HEK293 (cell line): ENCODE measurements at regions not wholly inside any gene's neighbourhood (a gene's known extent, or its start where the extent isn't known, plus 50 kb on each side); places are given as distances from the start of the nearest gene placed in this dataset.

Source experiments
- ZBTB1 ChIP-seq: fragments of 450-650 bp; formaldehyde crosslinking; IDR thresholded peaks from 2 replicates; pipeline ENCODE4 v1.5.1; 2016; ENCODE audit warnings: missing biosample characterization, missing genetic modification characterization
- ZBTB6 ChIP-seq: fragments of 450-650 bp; formaldehyde crosslinking; IDR thresholded peaks from 2 replicates; pipeline ENCODE4 v1.5.1; 2017; ENCODE audit warnings: missing biosample characterization, missing genetic modification characterization
- ZNF146 ChIP-seq: fragments of 450-650 bp; formaldehyde crosslinking; IDR thresholded peaks from 2 replicates; pipeline ENCODE4 v1.5.1; 2016; ENCODE audit warnings: missing biosample characterization, missing genetic modification characterization
- ZNF148 ChIP-seq: fragments of 450-650 bp; formaldehyde crosslinking; IDR thresholded peaks from 2 replicates; pipeline ENCODE4 v1.5.0; 2017; ENCODE audit warnings: missing biosample characterization, missing genetic modification characterization, borderline replicate concordance
- ZNF19 ChIP-seq: fragments of 450-650 bp; formaldehyde crosslinking; IDR thresholded peaks from 2 replicates; pipeline ENCODE4; 2016; ENCODE audit warnings: missing biosample characterization, missing genetic modification characterization, low read depth
- TF ChIP-seq, protein P1 (sequence below): fragments of 450-650 bp; formaldehyde crosslinking; IDR thresholded peaks from 2 replicates; pipeline ENCODE4 v1.5.1; 2016; ENCODE audit warnings: missing biosample characterization, missing genetic modification characterization
- TF ChIP-seq, protein P2 (sequence below): fragments of 450-650 bp; formaldehyde crosslinking; IDR thresholded peaks from 2 replicates; pipeline ENCODE4 v1.5.1; 2016; ENCODE audit warnings: missing biosample characterization, missing genetic modification characterization
- TF ChIP-seq, protein P3 (sequence below): fragments of 450-650 bp; formaldehyde crosslinking; IDR thresholded peaks from 2 replicates; pipeline ENCODE4 v1.5.1; 2017; ENCODE audit warnings: missing biosample characterization, missing genetic modification characterization
- TF ChIP-seq, protein P4 (sequence below): fragments of 450-650 bp; formaldehyde crosslinking; IDR thresholded peaks from 2 replicates; pipeline ENCODE4 v1.5.1; 2016; ENCODE audit warnings: missing biosample characterization, missing genetic modification characterization
- TF ChIP-seq, protein P5 (sequence below): fragments of 450-650 bp; formaldehyde crosslinking; IDR thresholded peaks from 2 replicates; pipeline ENCODE4 v1.5.1; 2016; ENCODE audit warnings: missing biosample characterization, missing genetic modification characterization, borderline replicate concordance
- TF ChIP-seq, protein P6 (sequence below): fragments of 450-650 bp; formaldehyde crosslinking; IDR thresholded peaks from 2 replicates; pipeline ENCODE4 v1.5.1; 2016; ENCODE audit warnings: missing biosample characterization, missing genetic modification characterization, low read depth

- TF ChIP-seq ZNF148 (tag by site-specific recombination) (no peak), ZNF19 (no peak), ZBTB6 (no peak), ZBTB1 (tag by site-specific recombination) (no peak), ZNF146 (tag by site-specific recombination) (no peak)
- TF ChIP-seq, protein P1, sequence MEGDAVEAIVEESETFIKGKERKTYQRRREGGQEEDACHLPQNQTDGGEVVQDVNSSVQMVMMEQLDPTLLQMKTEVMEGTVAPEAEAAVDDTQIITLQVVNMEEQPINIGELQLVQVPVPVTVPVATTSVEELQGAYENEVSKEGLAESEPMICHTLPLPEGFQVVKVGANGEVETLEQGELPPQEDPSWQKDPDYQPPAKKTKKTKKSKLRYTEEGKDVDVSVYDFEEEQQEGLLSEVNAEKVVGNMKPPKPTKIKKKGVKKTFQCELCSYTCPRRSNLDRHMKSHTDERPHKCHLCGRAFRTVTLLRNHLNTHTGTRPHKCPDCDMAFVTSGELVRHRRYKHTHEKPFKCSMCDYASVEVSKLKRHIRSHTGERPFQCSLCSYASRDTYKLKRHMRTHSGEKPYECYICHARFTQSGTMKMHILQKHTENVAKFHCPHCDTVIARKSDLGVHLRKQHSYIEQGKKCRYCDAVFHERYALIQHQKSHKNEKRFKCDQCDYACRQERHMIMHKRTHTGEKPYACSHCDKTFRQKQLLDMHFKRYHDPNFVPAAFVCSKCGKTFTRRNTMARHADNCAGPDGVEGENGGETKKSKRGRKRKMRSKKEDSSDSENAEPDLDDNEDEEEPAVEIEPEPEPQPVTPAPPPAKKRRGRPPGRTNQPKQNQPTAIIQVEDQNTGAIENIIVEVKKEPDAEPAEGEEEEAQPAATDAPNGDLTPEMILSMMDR (tag by site-specific recombination) = no peak
- TF ChIP-seq, protein P2, sequence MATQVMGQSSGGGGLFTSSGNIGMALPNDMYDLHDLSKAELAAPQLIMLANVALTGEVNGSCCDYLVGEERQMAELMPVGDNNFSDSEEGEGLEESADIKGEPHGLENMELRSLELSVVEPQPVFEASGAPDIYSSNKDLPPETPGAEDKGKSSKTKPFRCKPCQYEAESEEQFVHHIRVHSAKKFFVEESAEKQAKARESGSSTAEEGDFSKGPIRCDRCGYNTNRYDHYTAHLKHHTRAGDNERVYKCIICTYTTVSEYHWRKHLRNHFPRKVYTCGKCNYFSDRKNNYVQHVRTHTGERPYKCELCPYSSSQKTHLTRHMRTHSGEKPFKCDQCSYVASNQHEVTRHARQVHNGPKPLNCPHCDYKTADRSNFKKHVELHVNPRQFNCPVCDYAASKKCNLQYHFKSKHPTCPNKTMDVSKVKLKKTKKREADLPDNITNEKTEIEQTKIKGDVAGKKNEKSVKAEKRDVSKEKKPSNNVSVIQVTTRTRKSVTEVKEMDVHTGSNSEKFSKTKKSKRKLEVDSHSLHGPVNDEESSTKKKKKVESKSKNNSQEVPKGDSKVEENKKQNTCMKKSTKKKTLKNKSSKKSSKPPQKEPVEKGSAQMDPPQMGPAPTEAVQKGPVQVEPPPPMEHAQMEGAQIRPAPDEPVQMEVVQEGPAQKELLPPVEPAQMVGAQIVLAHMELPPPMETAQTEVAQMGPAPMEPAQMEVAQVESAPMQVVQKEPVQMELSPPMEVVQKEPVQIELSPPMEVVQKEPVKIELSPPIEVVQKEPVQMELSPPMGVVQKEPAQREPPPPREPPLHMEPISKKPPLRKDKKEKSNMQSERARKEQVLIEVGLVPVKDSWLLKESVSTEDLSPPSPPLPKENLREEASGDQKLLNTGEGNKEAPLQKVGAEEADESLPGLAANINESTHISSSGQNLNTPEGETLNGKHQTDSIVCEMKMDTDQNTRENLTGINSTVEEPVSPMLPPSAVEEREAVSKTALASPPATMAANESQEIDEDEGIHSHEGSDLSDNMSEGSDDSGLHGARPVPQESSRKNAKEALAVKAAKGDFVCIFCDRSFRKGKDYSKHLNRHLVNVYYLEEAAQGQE (tag by site-specific recombination) = no peak
- TF ChIP-seq, protein P3, sequence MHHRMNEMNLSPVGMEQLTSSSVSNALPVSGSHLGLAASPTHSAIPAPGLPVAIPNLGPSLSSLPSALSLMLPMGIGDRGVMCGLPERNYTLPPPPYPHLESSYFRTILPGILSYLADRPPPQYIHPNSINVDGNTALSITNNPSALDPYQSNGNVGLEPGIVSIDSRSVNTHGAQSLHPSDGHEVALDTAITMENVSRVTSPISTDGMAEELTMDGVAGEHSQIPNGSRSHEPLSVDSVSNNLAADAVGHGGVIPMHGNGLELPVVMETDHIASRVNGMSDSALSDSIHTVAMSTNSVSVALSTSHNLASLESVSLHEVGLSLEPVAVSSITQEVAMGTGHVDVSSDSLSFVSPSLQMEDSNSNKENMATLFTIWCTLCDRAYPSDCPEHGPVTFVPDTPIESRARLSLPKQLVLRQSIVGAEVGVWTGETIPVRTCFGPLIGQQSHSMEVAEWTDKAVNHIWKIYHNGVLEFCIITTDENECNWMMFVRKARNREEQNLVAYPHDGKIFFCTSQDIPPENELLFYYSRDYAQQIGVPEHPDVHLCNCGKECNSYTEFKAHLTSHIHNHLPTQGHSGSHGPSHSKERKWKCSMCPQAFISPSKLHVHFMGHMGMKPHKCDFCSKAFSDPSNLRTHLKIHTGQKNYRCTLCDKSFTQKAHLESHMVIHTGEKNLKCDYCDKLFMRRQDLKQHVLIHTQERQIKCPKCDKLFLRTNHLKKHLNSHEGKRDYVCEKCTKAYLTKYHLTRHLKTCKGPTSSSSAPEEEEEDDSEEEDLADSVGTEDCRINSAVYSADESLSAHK = no peak
- TF ChIP-seq, protein P4, sequence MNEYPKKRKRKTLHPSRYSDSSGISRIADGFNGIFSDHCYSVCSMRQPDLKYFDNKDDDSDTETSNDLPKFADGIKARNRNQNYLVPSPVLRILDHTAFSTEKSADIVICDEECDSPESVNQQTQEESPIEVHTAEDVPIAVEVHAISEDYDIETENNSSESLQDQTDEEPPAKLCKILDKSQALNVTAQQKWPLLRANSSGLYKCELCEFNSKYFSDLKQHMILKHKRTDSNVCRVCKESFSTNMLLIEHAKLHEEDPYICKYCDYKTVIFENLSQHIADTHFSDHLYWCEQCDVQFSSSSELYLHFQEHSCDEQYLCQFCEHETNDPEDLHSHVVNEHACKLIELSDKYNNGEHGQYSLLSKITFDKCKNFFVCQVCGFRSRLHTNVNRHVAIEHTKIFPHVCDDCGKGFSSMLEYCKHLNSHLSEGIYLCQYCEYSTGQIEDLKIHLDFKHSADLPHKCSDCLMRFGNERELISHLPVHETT (tag by site-specific recombination) = no peak
- TF ChIP-seq, protein P5, sequence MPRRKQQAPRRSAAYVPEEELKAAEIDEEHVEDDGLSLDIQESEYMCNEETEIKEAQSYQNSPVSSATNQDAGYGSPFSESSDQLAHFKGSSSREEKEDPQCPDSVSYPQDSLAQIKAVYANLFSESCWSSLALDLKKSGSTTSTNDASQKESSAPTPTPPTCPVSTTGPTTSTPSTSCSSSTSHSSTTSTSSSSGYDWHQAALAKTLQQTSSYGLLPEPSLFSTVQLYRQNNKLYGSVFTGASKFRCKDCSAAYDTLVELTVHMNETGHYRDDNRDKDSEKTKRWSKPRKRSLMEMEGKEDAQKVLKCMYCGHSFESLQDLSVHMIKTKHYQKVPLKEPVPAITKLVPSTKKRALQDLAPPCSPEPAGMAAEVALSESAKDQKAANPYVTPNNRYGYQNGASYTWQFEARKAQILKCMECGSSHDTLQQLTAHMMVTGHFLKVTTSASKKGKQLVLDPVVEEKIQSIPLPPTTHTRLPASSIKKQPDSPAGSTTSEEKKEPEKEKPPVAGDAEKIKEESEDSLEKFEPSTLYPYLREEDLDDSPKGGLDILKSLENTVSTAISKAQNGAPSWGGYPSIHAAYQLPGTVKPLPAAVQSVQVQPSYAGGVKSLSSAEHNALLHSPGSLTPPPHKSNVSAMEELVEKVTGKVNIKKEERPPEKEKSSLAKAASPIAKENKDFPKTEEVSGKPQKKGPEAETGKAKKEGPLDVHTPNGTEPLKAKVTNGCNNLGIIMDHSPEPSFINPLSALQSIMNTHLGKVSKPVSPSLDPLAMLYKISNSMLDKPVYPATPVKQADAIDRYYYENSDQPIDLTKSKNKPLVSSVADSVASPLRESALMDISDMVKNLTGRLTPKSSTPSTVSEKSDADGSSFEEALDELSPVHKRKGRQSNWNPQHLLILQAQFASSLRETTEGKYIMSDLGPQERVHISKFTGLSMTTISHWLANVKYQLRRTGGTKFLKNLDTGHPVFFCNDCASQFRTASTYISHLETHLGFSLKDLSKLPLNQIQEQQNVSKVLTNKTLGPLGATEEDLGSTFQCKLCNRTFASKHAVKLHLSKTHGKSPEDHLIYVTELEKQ (tag by site-specific recombination) = no peak
- TF ChIP-seq, protein P6, sequence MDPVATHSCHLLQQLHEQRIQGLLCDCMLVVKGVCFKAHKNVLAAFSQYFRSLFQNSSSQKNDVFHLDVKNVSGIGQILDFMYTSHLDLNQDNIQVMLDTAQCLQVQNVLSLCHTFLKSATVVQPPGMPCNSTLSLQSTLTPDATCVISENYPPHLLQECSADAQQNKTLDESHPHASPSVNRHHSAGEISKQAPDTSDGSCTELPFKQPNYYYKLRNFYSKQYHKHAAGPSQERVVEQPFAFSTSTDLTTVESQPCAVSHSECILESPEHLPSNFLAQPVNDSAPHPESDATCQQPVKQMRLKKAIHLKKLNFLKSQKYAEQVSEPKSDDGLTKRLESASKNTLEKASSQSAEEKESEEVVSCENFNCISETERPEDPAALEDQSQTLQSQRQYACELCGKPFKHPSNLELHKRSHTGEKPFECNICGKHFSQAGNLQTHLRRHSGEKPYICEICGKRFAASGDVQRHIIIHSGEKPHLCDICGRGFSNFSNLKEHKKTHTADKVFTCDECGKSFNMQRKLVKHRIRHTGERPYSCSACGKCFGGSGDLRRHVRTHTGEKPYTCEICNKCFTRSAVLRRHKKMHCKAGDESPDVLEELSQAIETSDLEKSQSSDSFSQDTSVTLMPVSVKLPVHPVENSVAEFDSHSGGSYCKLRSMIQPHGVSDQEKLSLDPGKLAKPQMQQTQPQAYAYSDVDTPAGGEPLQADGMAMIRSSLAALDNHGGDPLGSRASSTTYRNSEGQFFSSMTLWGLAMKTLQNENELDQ = no peak
Measured at GRCh38 chr6:90653750-90654149, 66.9 kb upstream of the MAP3K7 start.
